ENCODE measurements at regions not wholly inside any gene's neighbourhood (a gene's known extent, or its start where the extent isn't known, plus 50 kb on each side); places are given as distances from the start of the nearest gene placed in this dataset.

DNA sequence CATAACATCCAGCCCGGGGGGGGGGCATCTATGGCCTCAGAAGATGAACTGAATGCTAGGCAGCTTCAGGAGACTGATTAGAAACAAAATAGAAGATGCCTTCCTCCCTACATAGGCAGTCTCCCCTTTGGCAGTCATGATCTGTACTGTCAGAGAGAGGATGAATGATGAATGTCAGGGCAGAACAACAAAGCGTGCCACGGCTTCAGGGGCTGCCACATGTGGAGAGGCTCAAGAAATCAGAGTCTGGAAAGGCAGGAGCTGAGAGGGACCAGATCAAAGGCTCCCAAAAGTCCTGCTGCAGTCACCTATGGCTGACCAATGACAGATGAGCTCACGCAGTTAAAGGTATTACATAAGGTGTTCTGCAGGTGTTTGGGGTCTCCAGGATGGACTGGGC, 180.4 kb downstream of the UACA start:
- Histone ChIP-seq H3K36me3 (ENCODE audit: control insufficient read depth, insufficient read depth, low read length) (no peaks in the 10 kb centered on the region), H3K4me3 (ENCODE audit: low read length) (no peak overlapping the region), H3K9me3 (ENCODE audit: control insufficient read depth, insufficient read depth, low read length) (no peaks in the 10 kb centered on the region), H3K27me3 (ENCODE audit: control insufficient read depth, insufficient read depth, low read length) (peaks cover 19% of the 10 kb centered on the region), H3K27ac (ENCODE audit: low read length) (no peak overlapping the region), H3K4me1 (ENCODE audit: control insufficient read depth, insufficient read depth, low read length) (peaks cover 14% of the 10 kb centered on the region)
- TF ChIP-seq, protein P1, sequence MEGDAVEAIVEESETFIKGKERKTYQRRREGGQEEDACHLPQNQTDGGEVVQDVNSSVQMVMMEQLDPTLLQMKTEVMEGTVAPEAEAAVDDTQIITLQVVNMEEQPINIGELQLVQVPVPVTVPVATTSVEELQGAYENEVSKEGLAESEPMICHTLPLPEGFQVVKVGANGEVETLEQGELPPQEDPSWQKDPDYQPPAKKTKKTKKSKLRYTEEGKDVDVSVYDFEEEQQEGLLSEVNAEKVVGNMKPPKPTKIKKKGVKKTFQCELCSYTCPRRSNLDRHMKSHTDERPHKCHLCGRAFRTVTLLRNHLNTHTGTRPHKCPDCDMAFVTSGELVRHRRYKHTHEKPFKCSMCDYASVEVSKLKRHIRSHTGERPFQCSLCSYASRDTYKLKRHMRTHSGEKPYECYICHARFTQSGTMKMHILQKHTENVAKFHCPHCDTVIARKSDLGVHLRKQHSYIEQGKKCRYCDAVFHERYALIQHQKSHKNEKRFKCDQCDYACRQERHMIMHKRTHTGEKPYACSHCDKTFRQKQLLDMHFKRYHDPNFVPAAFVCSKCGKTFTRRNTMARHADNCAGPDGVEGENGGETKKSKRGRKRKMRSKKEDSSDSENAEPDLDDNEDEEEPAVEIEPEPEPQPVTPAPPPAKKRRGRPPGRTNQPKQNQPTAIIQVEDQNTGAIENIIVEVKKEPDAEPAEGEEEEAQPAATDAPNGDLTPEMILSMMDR (IDR thresholded peaks at IDR 0.05) = no peak
- Mint-ChIP-seq H3K4me3 (no peak overlapping the region), H3K27ac (no peak overlapping the region), H3K27me3 (ENCODE audit: low read depth in 2 of 2) (peaks cover 28 to 38% of the 10 kb centered on the region in 2 donors), H3K4me1 (peaks cover 8 to 18% of the 10 kb centered on the region in 2 donors), H3K36me3 (no peaks in the 10 kb centered on the region), H3K9me3 (no peaks in the 10 kb centered on the region)
- intact Hi-C loops (cut with micrococcal nuclease) = no loop called here
- 90% methylated on average over 3 of the region's 4 CpGs for WGBS (ENCODE audit: insufficient coverage)
- DNase-seq (no peak), ATAC-seq (no peak)

DNA sequence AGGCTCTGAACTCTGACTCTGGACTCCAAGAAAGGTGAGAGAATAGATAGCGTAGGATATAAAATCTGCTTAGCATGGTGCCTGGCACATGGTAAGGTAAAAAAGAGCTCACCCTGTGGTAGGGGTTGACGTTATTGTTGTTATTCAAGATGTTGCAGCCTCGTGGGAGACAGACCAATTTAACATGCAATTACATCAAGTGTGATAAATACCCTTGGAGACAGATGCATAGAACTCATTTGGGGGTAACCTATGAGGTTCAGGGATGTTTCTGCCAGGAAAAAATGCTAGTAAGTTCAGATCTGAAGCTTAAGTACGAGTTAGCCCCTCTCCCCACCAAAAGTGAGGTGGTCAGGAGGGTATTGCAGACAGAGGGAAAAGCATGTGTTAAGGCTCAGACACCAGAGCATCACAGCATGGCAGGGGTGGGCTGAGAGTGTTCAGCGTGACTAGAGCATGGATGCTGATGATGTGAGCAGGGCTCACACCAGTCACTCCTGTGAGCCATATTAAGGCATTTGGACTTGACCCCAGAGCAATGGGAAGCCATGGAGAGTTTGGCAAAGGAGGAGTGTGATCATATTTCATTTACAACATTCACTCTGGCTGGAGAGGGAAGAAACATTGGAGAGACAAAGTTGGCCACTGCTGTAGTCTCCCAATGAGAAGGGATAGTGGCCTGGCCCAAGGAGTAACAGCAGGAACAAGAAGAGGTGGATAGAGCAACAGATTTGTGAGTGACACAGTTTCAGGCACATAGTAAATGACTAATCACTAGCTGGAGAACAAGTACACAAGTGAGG, 181.0 kb downstream of the UACA start:
- Histone ChIP-seq H3K27me3 (ENCODE audit: control insufficient read depth, insufficient read depth, low read length) (peaks cover 19% of the 10 kb centered on the region), H3K9me3 (ENCODE audit: control insufficient read depth, insufficient read depth, low read length) (no peaks in the 10 kb centered on the region), H3K4me1 (ENCODE audit: control insufficient read depth, insufficient read depth, low read length) (peaks cover 14% of the 10 kb centered on the region), H3K36me3 (ENCODE audit: control insufficient read depth, insufficient read depth, low read length) (no peaks in the 10 kb centered on the region), H3K4me3 (ENCODE audit: low read length) (no peak overlapping the region), H3K27ac (ENCODE audit: low read length) (no peak overlapping the region)
- no peak overlapping the region for H3K4me3 Mint-ChIP-seq
- H3K36me3 Mint-ChIP-seq = no peaks in the 10 kb centered on the region
- peaks cover 8 to 18% of the 10 kb centered on the region in 2 donors for H3K4me1 Mint-ChIP-seq
- no peaks in the 10 kb centered on the region for H3K9me3 Mint-ChIP-seq
- intact Hi-C loops (cut with micrococcal nuclease) = no loop called here
- DNase-seq (no peak), ATAC-seq (no peak)
- H3K27ac Mint-ChIP-seq = no peak overlapping the region
- H3K27me3 Mint-ChIP-seq (ENCODE audit: low read depth in 2 of 2) = peaks cover 25 to 33% of the 10 kb centered on the region in 2 donors
- TF ChIP-seq, protein P1 (IDR thresholded peaks at IDR 0.05) = no peak
- 79% methylated on average over 5 of the region's 5 CpGs for WGBS (ENCODE audit: insufficient coverage)

DNA sequence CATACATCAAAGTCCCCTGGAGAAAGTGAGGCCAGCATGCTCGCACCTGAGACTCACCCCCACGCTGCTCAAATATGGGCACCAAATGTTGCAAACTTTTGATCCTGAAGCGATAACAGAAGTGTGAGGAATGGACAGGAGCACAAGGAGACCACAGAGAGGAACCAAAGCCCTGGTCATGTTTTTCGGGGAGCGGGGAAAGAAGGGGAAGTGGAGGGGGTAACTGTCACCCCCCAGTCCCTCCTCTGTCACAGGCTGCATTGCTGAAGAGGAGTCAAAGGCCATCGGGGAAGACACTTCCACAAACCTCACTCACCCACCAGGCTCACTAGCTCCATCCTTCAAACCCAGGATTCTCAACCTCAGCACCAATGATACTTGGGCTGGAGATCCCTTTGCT, 182.4 kb downstream of the UACA start:
- intact Hi-C loops (cut with micrococcal nuclease) = no loop called here
- Mint-ChIP-seq H3K4me3 (no peak overlapping the region), H3K27ac (no peak overlapping the region), H3K36me3 (no peaks in the 10 kb centered on the region), H3K4me1 (peaks cover 4 to 16% of the 10 kb centered on the region in 2 donors), H3K9me3 (no peaks in the 10 kb centered on the region), H3K27me3 (ENCODE audit: low read depth in 2 of 2) (peaks cover 21 to 28% of the 10 kb centered on the region in 2 donors)
- DNase-seq = no peak
- WGBS (ENCODE audit: insufficient coverage) = 60% methylated on average over 6 of the region's 6 CpGs
- ATAC-seq = no peak
- Histone ChIP-seq H3K36me3 (ENCODE audit: control insufficient read depth, insufficient read depth, low read length) (no peaks in the 10 kb centered on the region), H3K4me3 (ENCODE audit: low read length) (no peak overlapping the region), H3K27me3 (ENCODE audit: control insufficient read depth, insufficient read depth, low read length) (peaks cover 17% of the 10 kb centered on the region), H3K4me1 (ENCODE audit: control insufficient read depth, insufficient read depth, low read length) (peaks cover 14% of the 10 kb centered on the region), H3K27ac (ENCODE audit: low read length) (no peak overlapping the region), H3K9me3 (ENCODE audit: control insufficient read depth, insufficient read depth, low read length) (no peaks in the 10 kb centered on the region)
- TF ChIP-seq, protein P1 (IDR thresholded peaks at IDR 0.05) = no peak

DNA sequence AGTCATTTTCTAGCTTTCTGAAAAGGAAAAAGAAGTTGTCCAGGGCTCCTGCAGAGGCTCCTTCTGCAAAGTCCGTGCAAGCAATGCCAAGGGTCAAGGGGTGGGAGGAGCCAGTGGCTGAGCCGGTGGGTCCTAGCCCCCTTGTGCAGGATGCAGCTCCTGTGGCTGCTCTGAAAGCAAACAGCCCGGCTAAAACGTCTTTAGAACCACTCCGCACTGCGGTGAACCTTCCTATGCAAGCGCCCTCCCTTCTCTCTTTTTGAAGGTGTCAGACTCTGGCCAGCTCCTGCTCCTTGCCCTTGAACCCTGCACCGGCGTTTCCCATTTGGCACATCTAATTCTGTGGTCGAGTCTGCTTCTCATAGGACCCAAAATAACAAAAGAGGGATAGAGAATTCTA, 183.1 kb downstream of the UACA start:
- Mint-ChIP-seq H3K27me3 (ENCODE audit: low read depth in 2 of 2) (peaks cover 17 to 32% of the 10 kb centered on the region in 2 donors), H3K36me3 (no peaks in the 10 kb centered on the region), H3K4me1 (peaks cover 0 to 14% of the 10 kb centered on the region in 2 donors), H3K9me3 (no peaks in the 10 kb centered on the region), H3K4me3 (no peak overlapping the region), H3K27ac (no peak overlapping the region)
- Histone ChIP-seq H3K4me3 (ENCODE audit: low read length) (no peak overlapping the region), H3K27me3 (ENCODE audit: control insufficient read depth, insufficient read depth, low read length) (peaks cover 13% of the 10 kb centered on the region), H3K4me1 (ENCODE audit: control insufficient read depth, insufficient read depth, low read length) (peaks cover 8% of the 10 kb centered on the region), H3K36me3 (ENCODE audit: control insufficient read depth, insufficient read depth, low read length) (no peaks in the 10 kb centered on the region), H3K27ac (ENCODE audit: low read length) (no peak overlapping the region), H3K9me3 (ENCODE audit: control insufficient read depth, insufficient read depth, low read length) (no peaks in the 10 kb centered on the region)
- 83% methylated on average over 10 of the region's 10 CpGs for WGBS (ENCODE audit: insufficient coverage)
- ATAC-seq (no peak), DNase-seq (no peak)
- TF ChIP-seq, protein P1 (IDR thresholded peaks at IDR 0.05) = no peak
- intact Hi-C loops (cut with micrococcal nuclease) = no loop called here
